ENCODE measurements at regions not wholly inside any gene's neighbourhood (a gene's known extent, or its start where the extent isn't known, plus 50 kb on each side); places are given as distances from the start of the nearest gene placed in this dataset.

GRCh38 chr1:81584398-81584797 lies 216.3 kb upstream of the ADGRL2 start:
- H4K20me1 ChIP-seq (replicated peaks in 1 of 2; ENCODE audit: control insufficient read depth in 1 of 2, insufficient read depth in 2 of 2, low read length in 2 of 2), result no peaks in the 10 kb centered on the region
- H2BK5ac ChIP-seq (ENCODE audit: low read depth, low read length), result no peak overlapping the region
- ChIA-PET CTCF (ENCODE audit: partially characterized antibody) (interaction anchor here (0.9 to 1.4 kb wide), 4 partner anchors 20 to 278 kb away, joined by 3 read pairs; no protein-coding TSS in a partner anchor), POLR2A (ENCODE audit: partially characterized antibody) (interaction anchor here (1.2 kb wide), 1 partner anchor 217 kb away, joined by 3 read pairs; the partner anchor contains the start of gene ADGRL2)
- H3K79me2 ChIP-seq (ENCODE audit: control insufficient read depth in 1 of 2, insufficient read depth in 2 of 2, low read length in 2 of 2), result no peaks in the 10 kb centered on the region
- H3K4ac ChIP-seq (replicated peaks; ENCODE audit: insufficient read length, low read depth, low read length), result no peak overlapping the region
- no peak overlapping the region for H3K4me2 ChIP-seq (ENCODE audit: insufficient read depth in 1 of 2, low read depth in 2 of 2, low read length in 2 of 2)
- H3K14ac ChIP-seq (ENCODE audit: insufficient read length), result no peak overlapping the region
- no peak overlapping the region for H2AK5ac ChIP-seq (ENCODE audit: low read depth, low read length)
- no peak overlapping the region for H3K27ac ChIP-seq (ENCODE audit: low read depth, low read length)
- no peak overlapping the region for H2AFZ ChIP-seq (ENCODE audit: low read length)
- H3K23ac ChIP-seq (ENCODE audit: insufficient read length), result no peak overlapping the region
- H2BK12ac ChIP-seq (ENCODE audit: low read depth, low read length), result no peak overlapping the region
- H3K4me1 ChIP-seq (replicated peaks in 1 of 4; ENCODE audit: control insufficient read depth in 3 of 4, insufficient read depth in 4 of 4, low read length in 3 of 4), result peaks cover 0 to under 1% (median 0%) of the 10 kb centered on the region in 4 experiments; a peak in 1 of 7 replicates
- no peaks in the 10 kb centered on the region for H3K79me1 ChIP-seq (ENCODE audit: low read depth, low read length)
- no peak overlapping the region for H2BK120ac ChIP-seq (replicated peaks; ENCODE audit: low read depth, low read length)
- WGBS, 2 experiments (ENCODE audit: extremely low coverage in 1 of 2, insufficient coverage in 1 of 2, insufficient read length in 1 of 2, insufficient replicate concordance in 2 of 2, low coverage in 1 of 2, low lambda C conversion rate in 2 of 2, missing lambda C conversion rate in 1 of 2), result 85% methylated on average over 6 of the region's 6 CpGs; no CpG with 5 or more reads in 1 of the 2 experiments
- H3K27me3 ChIP-seq (replicated peaks in 1 of 4; ENCODE audit: control insufficient read depth in 3 of 4, extremely low read depth in 1 of 4, insufficient read depth in 3 of 4, low read length in 3 of 4), result no peaks in the 10 kb centered on the region
- no peak overlapping the region for H3K4me3 ChIP-seq (ENCODE audit: extremely low read depth in 1 of 4, insufficient read depth in 2 of 4, low read depth in 3 of 4, low read length in 4 of 4)
- H3K9me3 ChIP-seq (ENCODE audit: insufficient read depth in 2 of 2, low read depth in 1 of 2, low read length in 1 of 2), result no peaks in the 10 kb centered on the region
- H4K91ac ChIP-seq (replicated peaks; ENCODE audit: insufficient read length, low read length), result no peak overlapping the region
- H3K9ac ChIP-seq (replicated peaks in 1 of 4; ENCODE audit: extremely low read depth in 1 of 4, low read depth in 3 of 4, low read length in 3 of 4), result no peak overlapping the region
- no peak overlapping the region for H2BK15ac ChIP-seq (ENCODE audit: low read length)
- H4K8ac ChIP-seq (ENCODE audit: extremely low read depth, insufficient read depth, low read length), result no peak overlapping the region
- no peak overlapping the region for H2BK20ac ChIP-seq (ENCODE audit: low read length)
- H3K56ac ChIP-seq (replicated peaks; ENCODE audit: insufficient read length, low read depth, low read length), result no peak overlapping the region
- TF ChIP-seq GABPA (IDR thresholded peaks at IDR 0.05; ENCODE audit: borderline replicate concordance, insufficient read depth, low read length) (no peak), GTF2F1 (IDR thresholded peaks at IDR 0.05; ENCODE audit: borderline replicate concordance, low read depth, low read length) (no peak), YY1 (IDR thresholded peaks at IDR 0.05; ENCODE audit: low read depth, low read length) (no peak), NRF1 (IDR thresholded peaks at IDR 0.05; ENCODE audit: low read depth, low read length) (no peak), CREB1 (IDR thresholded peaks at IDR 0.05) (no peak), HDAC6 (IDR thresholded peaks at IDR 0.05; ENCODE audit: low read depth, low read length) (no peak), ATF3 (IDR thresholded peaks at IDR 0.05; ENCODE audit: insufficient read depth, low read depth, low read length) (no peak), ASH2L (IDR thresholded peaks at IDR 0.05; ENCODE audit: low read length) (no peak), SP2 (IDR thresholded peaks at IDR 0.05; ENCODE audit: low read length) (no peak), POU5F1 (IDR thresholded peaks at IDR 0.05; ENCODE audit: low read depth, low read length) (no peak), TEAD4 (IDR thresholded peaks at IDR 0.05; ENCODE audit: low read depth, low read length) (no peak), MAFK (IDR thresholded peaks at IDR 0.05; ENCODE audit: low read depth, low read length) (no peak), EGR1 (IDR thresholded peaks at IDR 0.05; ENCODE audit: borderline replicate concordance, low read depth, low read length) (no peak), SRF (IDR thresholded peaks at IDR 0.05; ENCODE audit: low read depth, low read length) (no peak)
- H3K18ac ChIP-seq (ENCODE audit: extremely low read depth, low read length), result no peak overlapping the region
- no peaks in the 10 kb centered on the region for H3K23me2 ChIP-seq (ENCODE audit: low read depth, low read length)
- no peak for DNase-seq (ENCODE audit: low read depth in 1 of 2, low spot score in 2 of 2)
- FAIRE-seq, result no peak
- no peaks in the 10 kb centered on the region for H3K36me3 ChIP-seq (ENCODE audit: control insufficient read depth in 2 of 4, insufficient read depth in 4 of 4, low read length in 3 of 4)
- no peak overlapping the region for H4K5ac ChIP-seq (ENCODE audit: insufficient read length, low read depth, low read length)

Measured in H1 (cell line).